OCI-LY3 (cell line): ENCODE measurements at regions not wholly inside any gene's neighbourhood (a gene's known extent, or its start where the extent isn't known, plus 50 kb on each side); places are given as distances from the start of the nearest gene placed in this dataset.

Experiments
- EZH2phosphoT487 ChIP-seq: fragments of 200-600 bp; shearing (Covaris generic); IDR thresholded peaks from 2 replicates; pipeline ENCODE4 v1.6.1; 2018; ENCODE audit warnings: antibody characterized with exemption, mixed run types, low read depth
- TF ChIP-seq, protein P1 (sequence below): fragments of 200-600, 300-600 bp; sonication (generic); IDR thresholded peaks from 2 replicates; pipeline ENCODE4 v1.5.1; 2014; ENCODE audit warnings: antibody characterized with exemption, low read length, low read depth

DNA sequence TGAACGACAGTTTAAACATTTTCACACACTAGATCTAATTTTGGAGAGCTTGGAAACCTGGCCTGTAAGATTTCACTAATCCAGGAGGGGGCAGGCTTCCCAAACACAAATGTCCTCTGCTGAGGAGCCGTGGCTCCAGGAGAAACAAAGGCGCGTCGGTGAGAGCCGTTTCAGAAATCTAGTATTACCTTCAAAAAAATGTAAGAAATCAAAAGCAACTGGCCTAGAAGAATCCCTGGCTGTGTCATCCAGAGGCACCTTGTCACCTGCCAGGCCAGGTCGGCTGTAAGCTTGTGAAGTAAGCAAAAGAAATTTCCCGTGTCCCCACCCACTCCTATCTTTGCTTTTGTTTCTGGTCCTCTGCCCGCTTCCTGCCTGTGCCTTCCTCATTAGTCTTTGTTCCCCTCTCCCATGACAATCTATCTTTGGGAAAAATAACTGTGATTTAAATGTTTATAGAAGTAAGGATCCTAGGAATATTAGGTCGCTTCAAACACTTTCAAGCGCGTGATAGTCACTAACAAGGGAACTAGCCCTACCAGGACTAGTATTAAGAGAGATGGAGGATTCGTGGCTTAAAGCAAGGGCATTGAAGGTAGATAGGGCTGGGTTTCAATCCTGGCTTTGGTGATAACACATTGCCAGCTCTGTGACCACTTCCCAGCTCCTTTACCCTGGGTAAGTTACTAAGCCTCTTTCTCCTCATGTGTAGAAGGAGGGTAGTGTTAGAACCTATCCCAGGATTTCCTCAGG, 99.5 kb upstream of the STK39 start:
- TF ChIP-seq, protein P1, sequence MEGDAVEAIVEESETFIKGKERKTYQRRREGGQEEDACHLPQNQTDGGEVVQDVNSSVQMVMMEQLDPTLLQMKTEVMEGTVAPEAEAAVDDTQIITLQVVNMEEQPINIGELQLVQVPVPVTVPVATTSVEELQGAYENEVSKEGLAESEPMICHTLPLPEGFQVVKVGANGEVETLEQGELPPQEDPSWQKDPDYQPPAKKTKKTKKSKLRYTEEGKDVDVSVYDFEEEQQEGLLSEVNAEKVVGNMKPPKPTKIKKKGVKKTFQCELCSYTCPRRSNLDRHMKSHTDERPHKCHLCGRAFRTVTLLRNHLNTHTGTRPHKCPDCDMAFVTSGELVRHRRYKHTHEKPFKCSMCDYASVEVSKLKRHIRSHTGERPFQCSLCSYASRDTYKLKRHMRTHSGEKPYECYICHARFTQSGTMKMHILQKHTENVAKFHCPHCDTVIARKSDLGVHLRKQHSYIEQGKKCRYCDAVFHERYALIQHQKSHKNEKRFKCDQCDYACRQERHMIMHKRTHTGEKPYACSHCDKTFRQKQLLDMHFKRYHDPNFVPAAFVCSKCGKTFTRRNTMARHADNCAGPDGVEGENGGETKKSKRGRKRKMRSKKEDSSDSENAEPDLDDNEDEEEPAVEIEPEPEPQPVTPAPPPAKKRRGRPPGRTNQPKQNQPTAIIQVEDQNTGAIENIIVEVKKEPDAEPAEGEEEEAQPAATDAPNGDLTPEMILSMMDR, result peak; percentile 89
- no peak for TF ChIP-seq EZH2phosphoT487
